ENCODE measurements at regions not wholly inside any gene's neighbourhood (a gene's known extent, or its start where the extent isn't known, plus 50 kb on each side); places are given as distances from the start of the nearest gene placed in this dataset.

DNA sequence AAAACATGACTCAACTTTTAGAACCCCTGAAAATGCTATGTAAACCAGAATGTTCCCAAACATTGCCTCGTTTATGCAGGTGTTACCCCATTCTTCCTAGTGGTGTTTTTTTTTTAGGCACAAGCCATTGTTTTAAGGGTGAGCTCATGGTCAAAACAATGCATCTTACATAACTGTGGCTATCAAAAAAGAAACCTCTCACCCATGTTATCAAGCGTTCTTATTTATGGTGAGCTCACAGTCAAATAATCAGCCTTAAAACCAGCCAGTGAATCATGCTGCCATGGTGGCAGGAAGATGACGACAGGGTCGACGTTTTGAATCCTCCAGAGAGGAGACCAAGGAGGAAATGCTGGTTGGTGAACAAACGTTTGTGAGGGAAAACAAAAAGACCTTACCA lies 195.2 kb downstream of the KDR start:
- TF ChIP-seq POLR2AphosphoS5 (IDR thresholded peaks at IDR 0.05) = no peak
- no peak for TF ChIP-seq POLR2A (IDR thresholded peaks at IDR 0.05)
- TF ChIP-seq, protein P1, sequence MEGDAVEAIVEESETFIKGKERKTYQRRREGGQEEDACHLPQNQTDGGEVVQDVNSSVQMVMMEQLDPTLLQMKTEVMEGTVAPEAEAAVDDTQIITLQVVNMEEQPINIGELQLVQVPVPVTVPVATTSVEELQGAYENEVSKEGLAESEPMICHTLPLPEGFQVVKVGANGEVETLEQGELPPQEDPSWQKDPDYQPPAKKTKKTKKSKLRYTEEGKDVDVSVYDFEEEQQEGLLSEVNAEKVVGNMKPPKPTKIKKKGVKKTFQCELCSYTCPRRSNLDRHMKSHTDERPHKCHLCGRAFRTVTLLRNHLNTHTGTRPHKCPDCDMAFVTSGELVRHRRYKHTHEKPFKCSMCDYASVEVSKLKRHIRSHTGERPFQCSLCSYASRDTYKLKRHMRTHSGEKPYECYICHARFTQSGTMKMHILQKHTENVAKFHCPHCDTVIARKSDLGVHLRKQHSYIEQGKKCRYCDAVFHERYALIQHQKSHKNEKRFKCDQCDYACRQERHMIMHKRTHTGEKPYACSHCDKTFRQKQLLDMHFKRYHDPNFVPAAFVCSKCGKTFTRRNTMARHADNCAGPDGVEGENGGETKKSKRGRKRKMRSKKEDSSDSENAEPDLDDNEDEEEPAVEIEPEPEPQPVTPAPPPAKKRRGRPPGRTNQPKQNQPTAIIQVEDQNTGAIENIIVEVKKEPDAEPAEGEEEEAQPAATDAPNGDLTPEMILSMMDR (IDR thresholded peaks at IDR 0.05 in 8 of 11, conservative IDR thresholded peaks at IDR 0.05 in 3 of 11) = no peak
- H3K9me3 ChIP-seq = peaks cover 0 to 17% (median 0%) of the 10 kb centered on the region in 8 donors
- WGBS, 5 donors = 20 to 34% (median 22%) methylated on average over 6 of the region's 6 CpGs
- DNase-seq = no peak
- no peaks in the 10 kb centered on the region for H3K36me3 ChIP-seq
- H3K4me3 ChIP-seq = no peak overlapping the region
- no peaks in the 10 kb centered on the region for H3K4me1 ChIP-seq
- intact Hi-C loops (cut with DNase I; ENCODE audit: low total_unique reads) = no loop called here
- no peak overlapping the region for H3K27ac ChIP-seq
- H3K27me3 ChIP-seq (replicated peaks in 1 of 7) = peaks cover 0 to 8% (median 0%) of the 10 kb centered on the region in 7 donors

DNA sequence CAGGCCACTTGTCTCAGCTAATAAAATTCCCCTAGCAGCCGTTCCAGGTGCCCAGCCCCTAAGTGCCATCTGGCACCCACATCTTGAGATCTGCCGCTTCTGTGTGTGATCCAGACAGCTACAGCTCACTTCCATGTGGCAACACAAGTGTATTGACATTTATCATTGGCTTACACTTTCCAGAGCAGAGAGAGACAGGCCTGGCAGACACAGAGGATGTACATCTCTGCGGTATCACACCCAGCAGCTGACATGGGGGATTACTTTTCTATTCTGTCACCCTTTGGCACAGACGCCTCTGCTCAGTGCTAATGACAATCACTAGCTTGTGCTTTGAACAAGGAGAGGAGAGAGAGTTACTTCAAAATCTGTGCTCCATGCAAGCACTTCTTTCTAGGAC lies 195.9 kb downstream of the KDR start:
- H3K4me1 ChIP-seq = no peaks in the 10 kb centered on the region
- H3K27me3 ChIP-seq (replicated peaks in 1 of 7) = peaks cover 0 to 2% (median 0%) of the 10 kb centered on the region in 7 donors
- peaks cover 0 to 25% (median 0%) of the 10 kb centered on the region in 8 donors for H3K9me3 ChIP-seq
- no peaks in the 10 kb centered on the region for H3K36me3 ChIP-seq
- intact Hi-C loops (cut with DNase I; ENCODE audit: low total_unique reads) = no loop called here
- no peak overlapping the region for H3K4me3 ChIP-seq
- WGBS, 5 donors = 69 to 91% (median 89%) methylated on average over 2 to 4 of the region's 4 CpGs
- DNase-seq = no peak
- no peak overlapping the region for H3K27ac ChIP-seq
- TF ChIP-seq POLR2A (IDR thresholded peaks at IDR 0.05) = no peak
- TF ChIP-seq, protein P1 (IDR thresholded peaks at IDR 0.05 in 8 of 11, conservative IDR thresholded peaks at IDR 0.05 in 3 of 11) = no peak
- no peak for TF ChIP-seq POLR2AphosphoS5 (IDR thresholded peaks at IDR 0.05)

DNA sequence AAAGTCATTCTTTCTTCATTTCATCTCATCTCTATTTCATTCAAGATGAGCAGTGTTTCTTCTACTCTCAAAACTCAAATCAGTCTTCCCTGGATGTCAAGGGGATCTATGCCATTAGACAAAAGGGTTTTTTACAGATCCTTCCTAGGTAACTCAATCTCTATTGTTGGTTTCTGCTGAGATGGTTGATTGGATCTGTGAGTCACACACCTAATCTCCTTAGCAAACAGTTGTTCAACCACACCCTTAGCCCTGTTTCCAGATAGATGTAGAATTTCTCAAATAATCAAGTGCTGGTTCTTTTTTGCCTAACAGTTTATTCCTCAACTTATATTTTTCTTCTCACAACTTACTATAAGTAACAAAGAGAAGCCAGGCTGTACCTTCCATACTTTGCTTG lies 200.5 kb downstream of the KDR start:
- H3K4me1 ChIP-seq = no peaks in the 10 kb centered on the region
- H3K36me3 ChIP-seq = no peaks in the 10 kb centered on the region
- TF ChIP-seq POLR2A (IDR thresholded peaks at IDR 0.05) (no peak), POLR2AphosphoS5 (IDR thresholded peaks at IDR 0.05) (no peak)
- TF ChIP-seq, protein P1 (IDR thresholded peaks at IDR 0.05 in 8 of 11, conservative IDR thresholded peaks at IDR 0.05 in 3 of 11) = no peak
- no peak overlapping the region for H3K4me3 ChIP-seq
- H3K27me3 ChIP-seq (replicated peaks in 1 of 7) = no peaks in the 10 kb centered on the region
- peaks cover 0 to 36% (median 0%) of the 10 kb centered on the region in 8 donors for H3K9me3 ChIP-seq
- DNase-seq = no peak
- H3K27ac ChIP-seq = no peak overlapping the region
- intact Hi-C loops (cut with DNase I; ENCODE audit: low total_unique reads) = no loop called here

DNA sequence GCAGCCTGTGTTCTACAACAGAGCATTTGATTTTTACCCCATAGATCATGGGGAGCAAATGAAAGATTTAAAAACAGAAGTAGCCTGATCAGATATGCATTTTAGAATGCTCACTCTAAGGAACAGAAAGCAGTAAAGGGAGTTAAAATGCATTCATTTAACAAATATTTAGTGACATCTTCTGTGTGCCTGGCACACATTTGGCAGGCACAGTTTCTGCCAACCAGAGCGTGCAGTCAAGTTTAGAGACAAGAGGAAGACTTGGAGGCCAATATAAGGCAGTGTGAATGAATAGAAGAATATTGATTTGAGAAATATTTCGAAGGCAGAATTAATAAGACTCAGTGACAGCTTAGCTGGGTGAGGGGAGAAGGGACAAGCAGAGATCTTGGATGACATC lies 210.1 kb downstream of the KDR start:
- Histone ChIP-seq H3K9me3 (no peaks in the 10 kb centered on the region), H3K27me3 (replicated peaks in 1 of 7) (no peaks in the 10 kb centered on the region), H3K36me3 (no peaks in the 10 kb centered on the region), H3K4me3 (no peak overlapping the region), H3K27ac (no peak overlapping the region), H3K4me1 (peaks cover 0 to 5% (median 0%) of the 10 kb centered on the region in 6 donors)
- intact Hi-C loops (cut with DNase I; ENCODE audit: low total_unique reads) = no loop called here
- no peak for DNase-seq
- TF ChIP-seq POLR2AphosphoS5 (IDR thresholded peaks at IDR 0.05) (no peak), POLR2A (IDR thresholded peaks at IDR 0.05) (no peak)
- TF ChIP-seq, protein P1 (IDR thresholded peaks at IDR 0.05 in 8 of 11, conservative IDR thresholded peaks at IDR 0.05 in 3 of 11) = no peak
- 74 to 91% (median 84%) methylated on average over 2 of the region's 2 CpGs for WGBS, 5 donors
